HG03575 (cell line): ENCODE measurements at regions not wholly inside any gene's neighbourhood (a gene's known extent, or its start where the extent isn't known, plus 50 kb on each side); places are given as distances from the start of the nearest gene placed in this dataset.

Source experiments
- ATAC-seq: cut with Tn5 transposase; IDR thresholded peaks from one replicate; pipeline ENCODE4 v1.9.1; 2021; ENCODE audit not compliant: unreplicated experiment, insufficient number of reproducible peaks, low FRiP score; ENCODE audit errors: extremely low read depth

DNA sequence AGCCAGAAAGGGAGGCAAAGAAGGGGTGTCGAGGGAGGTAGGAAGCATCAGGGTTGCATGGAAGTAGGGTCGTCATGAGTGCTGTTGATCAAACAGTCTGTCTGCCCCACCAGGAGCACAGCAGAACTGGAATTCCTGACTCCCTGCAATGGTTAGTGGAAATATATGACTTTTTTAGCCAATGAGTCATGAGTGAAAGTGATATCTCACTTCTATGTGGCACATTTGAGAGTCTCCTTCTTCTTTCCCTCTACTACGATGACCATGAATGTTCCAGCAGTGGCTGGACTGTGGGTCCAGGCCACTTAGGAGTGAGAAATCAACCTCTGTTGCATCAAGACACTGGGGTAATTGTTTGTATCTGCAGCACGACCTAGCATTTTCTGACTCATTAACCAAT, 199.5 kb downstream of the TTC32 start:
- ATAC-seq = no peak

DNA sequence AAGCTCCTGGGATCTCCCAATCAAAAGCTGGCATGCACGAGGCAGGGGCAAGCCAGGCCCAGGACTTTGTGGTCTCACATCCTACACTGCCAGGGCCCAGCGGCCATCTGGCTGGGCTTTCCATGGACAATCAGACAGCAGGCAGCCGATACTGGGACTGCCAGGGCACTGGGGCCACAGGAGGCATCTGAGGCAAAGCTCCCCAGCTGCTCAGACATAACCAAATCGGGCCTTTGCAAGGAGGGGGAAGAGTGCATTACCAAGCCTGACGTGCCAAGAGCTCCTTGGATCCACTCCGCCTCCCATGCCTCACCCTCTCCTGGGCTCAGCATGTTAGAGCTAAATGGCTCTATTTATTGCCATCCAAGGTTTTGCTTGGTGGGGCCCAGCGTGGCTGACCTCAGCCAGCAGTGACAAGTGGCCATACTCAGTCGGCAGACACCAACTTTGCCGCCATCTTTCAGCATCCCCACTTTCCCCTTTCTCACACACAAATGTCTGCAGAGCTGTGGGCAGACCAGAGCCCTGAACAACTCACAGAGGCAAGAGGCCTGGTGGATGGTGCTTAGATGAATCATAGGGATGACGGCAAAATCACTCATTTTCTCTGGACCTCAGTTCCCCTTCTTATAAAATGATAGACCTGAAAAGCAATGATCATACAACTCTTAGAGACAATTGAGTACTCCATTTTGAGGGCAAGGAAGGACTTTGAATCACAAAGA, 200.8 kb downstream of the TTC32 start:
- ATAC-seq = no peak

DNA sequence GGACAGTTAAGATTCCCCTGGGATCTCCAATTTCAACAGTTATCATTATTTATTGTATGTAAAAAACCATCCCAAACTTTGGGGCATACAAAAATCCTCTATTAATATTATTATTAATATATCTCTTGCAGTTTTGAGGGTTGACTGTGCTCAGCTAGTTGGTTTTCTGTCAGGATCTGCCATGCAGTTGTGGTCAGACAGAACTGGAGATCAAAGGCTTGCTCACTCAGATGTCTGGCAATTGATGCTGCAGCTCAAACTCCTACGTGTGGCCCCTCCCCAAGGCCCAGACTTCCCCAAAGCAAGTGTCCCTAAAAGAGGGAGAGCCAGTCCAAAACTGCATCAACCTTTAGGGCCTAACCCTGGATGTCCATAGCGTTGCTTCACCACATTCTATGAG, 204.7 kb downstream of the TTC32 start:
- no peak for ATAC-seq

DNA sequence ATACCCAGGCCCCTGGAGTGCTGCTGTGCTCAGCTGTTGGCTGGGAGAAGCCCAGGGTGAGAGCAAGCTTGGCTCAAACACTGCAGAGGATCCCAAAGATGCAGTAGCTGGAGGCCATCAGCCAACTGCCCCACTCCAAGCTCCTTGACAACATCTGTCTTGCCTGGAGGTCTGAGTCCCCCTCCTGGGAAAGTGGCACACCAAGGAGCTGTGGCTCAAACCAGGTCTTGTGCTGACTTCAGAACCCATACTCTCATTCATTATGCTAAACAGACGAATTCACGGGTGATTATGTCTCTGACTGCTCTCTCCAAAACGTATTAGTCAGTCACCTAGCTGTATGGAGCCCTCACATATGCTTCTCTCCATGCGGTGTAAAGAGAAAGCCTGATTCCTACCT, 206.1 kb downstream of the TTC32 start:
- ATAC-seq = no peak

DNA sequence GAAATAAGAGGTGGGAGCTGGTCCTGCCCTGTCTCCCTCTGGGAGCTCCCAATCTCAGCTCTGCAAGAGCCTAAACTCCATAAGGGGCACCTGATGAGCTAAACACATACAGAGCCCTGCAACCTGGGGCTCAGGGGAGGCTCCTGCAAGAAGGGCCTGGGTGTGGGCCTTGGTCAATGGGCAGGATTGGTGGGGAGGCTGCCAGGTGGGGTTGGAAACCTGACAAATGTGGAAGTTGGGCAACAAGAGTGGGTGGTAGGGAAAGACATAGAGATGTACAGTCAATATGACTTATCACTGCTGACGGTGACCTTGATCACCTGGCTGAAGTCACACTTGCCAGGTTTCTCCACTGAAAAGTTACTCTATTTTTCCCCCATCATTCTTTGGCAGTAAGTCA, 209.9 kb downstream of the TTC32 start:
- ATAC-seq = no peak

DNA sequence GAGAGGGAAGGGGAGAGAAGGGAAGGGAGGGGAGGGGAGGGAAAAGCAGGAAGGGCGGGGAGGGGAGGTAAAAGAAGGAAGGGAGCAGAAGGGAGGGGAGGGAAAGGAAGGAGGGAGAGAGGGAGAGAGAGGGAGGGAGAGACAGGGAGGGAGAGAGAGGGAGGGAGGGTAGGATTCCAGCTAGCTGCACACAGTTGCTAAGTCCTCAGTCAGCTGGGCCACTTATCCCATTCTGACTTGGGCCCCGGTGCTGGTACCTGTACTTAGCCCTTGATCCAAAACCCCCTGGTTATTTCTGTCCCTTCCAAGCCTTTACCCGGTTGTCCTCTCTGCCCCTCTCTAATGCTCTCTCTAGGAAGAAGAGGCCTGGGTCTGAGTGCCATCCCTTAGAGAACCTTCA, 211.4 kb downstream of the TTC32 start:
- no peak for ATAC-seq

DNA sequence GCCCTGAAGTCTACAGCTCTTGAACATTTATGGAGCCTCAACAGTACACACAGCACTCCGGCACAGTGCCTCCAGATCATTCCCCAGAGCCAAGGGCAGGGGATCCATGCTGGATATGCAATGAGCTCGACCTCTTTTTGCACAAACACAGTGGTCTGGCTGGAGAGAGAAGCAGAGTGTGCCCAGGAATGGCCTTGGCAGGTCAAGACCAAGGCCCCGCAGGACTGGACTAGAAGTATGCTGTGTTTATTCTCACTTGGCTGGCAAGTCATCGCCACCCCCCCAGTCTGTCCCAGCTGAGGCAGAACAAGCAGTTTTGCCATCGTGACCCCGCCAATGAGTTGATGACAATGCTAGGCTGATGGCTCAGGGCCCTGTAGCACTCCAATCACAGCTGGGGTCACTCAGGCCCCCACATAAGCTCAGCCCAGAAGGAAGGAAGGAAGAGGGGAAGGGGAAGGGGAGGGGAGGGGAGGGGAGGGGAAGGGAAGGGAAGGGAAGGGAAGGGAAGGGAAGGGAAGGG, 212.1 kb downstream of the TTC32 start:
- ATAC-seq = no peak

DNA sequence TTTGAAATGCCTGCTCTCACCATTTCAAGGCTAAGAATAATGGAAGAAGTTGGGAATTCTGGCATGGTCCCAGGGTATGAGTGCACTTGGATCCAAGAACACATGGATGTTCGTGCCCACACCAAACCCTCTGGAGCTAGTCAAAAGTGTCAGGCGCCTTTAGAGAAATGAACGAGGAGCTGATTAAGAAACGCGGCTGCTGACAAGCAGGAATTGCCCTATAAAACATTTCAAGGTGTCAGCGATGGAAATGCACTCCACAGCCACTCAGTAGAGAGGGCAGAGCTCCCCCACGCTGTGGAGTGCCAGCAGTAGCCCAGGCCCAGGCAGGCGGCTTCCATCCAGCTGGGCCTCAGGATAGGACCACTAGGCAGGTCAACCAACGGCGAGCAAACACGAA, 213.7 kb downstream of the TTC32 start:
- ATAC-seq = no peak

DNA sequence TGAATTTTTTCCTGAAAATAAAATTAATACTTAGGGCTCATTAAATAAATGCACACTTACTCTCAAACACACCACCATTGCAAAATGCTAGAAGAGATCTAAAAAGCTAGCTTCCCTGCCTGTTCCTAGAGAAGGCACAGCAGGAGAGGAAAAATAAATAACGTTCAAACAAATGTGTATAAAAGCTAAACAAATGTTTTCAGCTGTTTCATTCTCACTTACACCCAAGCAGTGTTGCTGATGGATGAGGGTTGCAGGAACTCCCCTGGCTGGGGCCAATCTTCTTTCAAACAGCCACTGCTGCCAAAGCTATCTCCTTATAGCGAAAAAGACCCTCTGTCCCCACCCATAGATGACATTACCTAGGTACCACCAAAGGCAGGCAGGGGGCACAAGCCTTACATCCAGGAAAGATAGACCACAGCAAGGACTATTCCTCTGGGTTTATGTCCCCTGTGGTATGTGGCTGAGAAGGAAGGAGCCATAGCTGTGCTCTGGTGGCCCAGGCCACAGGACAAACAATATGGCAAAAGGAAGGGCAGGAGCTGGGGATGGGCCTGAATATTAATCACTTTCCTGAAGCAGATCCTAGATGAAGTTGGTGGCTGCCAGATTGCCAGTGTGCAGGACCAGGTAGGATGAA, 214.6 kb downstream of the TTC32 start:
- no peak for ATAC-seq

DNA sequence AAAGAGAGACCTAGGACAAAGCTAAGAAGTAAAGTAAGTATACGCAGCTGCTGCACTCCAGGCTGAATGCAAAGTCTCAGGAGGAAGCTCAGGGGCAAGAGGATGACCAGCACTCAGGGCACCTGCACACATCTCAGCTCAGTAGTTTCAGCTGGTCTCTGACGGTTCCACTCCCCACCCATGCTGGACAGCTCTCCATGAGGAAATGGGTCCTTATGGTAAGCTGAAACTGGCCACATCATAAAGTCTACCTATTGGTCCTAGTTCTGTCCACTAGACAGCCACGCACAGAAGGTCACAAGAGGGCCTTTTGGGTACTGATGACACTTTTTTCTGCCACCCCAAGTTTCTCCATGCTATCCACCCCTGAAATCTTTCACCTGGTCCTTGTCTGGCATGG, 215.3 kb downstream of the TTC32 start:
- ATAC-seq = no peak

DNA sequence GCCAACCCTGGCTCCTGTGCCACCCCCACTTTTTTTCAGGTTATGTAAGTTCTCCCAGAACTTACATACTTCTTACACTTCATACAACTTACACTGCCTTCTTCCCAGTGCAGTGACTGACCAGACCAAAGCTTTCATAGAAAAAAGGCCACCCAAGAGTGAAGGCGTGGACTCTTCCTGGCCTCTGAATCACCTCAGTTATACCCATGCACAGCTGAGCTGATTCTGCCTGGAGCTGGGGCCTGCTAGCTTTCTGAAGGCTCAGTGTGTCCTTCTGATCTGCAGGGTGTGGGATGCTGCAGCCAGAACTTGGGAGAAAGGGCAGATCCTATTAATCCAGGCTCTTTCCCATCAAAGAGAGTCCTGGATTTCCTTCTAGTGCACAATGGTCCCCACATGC, 216.1 kb downstream of the TTC32 start:
- ATAC-seq = no peak

DNA sequence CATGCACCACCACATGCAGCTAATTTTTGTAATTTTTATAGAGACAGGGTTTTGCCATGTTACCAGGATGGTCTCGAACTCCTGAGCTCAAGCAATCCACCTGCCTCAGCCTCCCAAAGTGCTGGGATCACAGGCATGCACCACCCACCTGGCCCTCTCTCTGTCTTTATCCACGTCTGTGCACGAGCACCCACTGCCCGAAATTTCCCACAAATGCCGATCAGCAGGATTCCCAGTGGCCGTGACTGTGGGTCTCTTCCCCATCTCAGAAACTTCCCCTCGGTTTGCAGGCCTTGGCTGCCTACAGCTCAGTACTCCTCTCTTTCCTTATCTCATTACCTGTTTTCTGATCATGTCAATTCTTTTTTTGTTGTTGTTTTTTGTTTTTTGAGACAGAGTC, 217.3 kb downstream of the TTC32 start:
- no peak for ATAC-seq

DNA sequence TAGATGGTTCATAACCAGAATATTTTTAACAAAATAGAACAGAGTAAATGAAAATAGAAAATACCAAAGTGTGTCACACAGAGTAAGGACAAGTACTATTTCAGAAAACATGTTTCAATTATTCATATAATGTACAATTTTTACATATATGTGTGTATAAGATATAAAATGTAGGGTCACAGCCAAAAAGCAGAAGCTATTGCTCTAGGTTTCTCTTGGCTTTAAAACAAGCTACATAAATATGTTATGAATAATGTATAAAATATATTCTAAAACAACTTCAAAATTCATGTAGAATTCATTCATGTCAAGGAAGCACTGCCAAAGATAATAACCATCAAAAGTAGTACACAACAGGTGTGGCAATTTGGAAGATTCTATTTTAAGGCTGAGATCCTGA, 218.2 kb downstream of the TTC32 start:
- no peak for ATAC-seq

DNA sequence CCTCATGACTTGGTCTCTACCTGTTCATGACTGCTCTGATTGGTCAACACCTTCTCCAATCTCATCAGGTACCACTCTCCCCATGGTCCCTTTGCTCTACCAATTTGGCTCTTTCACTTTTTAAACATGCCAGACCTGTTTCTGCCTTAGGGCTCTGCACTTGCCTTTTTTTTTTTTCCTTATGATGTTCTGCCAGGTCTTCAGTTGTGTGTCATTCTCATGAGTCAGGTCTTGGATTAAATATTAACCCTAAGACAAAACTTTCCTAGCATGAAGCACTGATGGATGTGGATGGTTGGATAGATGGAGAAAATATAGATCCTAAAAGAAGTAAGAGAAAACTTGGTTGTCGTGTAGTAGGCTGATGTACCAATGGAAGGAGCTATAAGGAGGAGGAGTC, 219.3 kb downstream of the TTC32 start:
- ATAC-seq = no peak

DNA sequence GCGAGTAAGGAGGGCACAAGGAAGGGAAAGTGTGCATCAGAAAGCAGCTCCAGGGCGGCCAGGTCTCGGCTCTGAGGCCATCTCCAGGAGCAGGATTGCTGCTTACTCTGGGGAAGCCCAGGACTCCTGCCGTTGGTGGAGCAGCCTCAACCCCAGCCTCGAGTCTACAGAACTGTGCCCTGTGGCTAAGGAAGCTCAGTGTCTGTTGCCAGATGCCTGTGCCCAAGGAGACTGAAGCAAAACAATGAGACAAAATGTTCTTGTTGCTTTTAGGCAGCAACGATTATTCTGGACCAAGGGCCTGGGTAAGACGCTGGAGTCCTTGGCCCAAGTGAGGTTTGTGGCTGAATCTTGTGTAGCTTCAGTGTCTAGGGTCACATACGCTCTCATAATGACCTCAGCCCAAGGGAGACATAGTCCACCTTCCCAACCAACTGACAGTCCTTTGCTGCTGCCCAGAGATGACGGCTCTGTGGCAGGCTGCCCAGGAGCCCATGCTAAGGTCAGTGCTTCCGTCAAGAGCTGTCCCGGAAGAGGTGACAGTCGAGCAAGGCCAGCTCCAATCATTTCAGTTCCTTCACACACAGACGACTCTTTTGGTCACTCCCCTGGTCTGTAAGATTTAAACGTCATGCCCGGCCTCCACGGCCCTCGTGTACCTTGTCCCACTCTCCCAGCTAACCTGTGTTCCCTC, 223.8 kb downstream of the TTC32 start:
- no peak for ATAC-seq

DNA sequence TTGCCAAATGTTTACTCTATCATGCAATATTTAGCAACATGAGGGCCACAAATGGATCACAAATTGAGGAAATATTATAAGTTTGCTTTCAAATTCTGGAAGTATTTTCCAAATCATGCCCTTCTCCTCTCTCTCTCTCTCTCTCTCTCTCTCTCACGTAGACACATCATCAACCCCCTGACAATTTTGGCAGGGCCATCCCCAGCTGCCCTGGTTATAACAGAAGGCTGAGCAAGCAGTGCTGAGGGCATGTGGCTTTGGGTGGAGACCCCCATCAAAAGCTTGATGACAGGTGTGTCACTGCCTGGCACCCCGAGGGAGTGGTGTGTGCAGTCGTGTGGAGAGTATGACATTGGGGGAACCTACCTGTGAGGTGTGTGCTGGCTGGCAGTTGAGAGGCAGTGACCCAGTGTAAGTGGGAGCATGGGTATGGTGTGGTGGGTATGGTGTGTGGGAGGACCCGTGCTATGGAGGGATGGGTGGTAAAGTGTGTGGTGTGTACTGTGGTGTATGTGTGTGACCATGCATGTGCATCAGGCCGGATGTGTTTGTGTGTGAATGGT, 224.5 kb downstream of the TTC32 start:
- ATAC-seq = no peak

DNA sequence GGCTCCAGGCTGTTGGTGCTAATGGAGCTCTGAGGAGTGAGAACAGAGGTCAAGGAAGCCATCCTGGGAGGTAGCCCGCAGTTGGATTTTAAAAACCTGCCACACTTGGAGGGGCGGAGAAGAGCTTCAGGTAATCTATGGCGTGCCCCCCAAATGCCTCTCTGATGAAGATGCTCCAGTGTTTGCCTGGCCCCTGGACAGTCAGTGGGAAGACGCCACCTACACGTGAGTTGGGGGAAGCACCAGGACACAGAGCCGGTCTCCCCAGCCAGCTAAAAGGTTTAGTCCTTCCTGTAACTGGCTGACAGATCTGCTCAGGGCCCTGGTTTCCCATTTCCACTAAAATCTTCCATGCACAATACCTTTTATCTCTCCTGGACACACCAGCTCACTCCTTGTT, 225.0 kb downstream of the TTC32 start:
- ATAC-seq = no peak

DNA sequence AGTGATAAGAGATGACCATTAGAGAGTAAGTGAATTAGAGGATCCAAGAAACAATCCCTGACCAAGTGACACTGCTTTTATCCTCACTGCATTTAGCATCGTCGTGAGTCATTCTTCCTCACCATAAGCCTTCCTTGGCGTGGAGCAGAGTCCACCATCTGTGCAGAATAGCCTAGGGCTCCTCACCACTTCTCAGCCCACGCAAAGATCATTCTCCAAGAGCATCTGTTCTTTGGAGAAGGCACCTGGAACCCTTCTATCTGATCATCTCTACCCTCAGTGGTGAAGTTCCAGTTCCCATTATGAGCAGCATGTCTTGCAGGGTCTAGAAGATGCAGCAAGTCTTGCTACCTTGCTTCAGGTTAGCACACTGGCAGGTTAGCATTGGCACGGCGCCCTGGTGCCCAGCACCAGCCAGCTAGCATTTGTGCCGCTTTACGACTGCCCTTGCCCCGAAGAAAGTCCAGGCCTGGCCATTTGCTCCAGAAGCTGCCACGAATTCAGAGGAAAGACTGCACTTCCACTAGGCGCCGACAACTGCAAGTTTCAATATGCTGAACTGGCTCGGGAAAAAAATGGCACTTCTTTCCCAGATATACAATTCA, 225.8 kb downstream of the TTC32 start:
- ATAC-seq = no peak

DNA sequence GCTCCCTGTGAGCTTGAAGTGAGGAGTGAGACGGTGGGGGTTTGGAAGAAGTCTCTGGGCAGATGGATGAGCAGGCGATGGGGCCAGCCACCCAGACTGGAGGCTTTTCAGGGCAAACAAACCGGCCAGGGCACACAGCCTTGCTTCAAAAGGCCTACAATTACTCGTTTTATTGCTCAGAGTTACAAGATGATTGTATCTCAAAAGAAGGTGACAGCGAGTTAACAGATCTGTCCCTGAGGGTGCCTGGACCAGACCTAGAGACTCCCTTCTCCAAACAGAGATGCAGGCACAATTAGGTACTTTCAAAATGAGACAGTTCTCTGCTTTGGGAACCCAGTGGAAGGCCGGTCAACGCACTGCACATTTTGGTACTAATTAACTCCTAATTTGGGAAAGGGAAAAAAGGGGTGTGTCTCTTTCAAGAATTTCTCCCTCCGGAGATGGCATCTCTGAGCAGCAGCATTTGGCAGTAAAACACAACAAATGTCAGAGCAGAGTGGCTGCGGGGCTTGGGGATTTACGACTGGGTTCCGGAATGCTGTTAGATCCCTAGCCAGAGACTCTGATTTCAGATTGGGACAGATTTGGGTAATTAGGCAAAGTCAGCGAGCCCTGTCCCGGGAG, 226.7 kb downstream of the TTC32 start:
- ATAC-seq = no peak
